C4-2B (cell line): ENCODE measurements at regions not wholly inside any gene's neighbourhood (a gene's known extent, or its start where the extent isn't known, plus 50 kb on each side); places are given as distances from the start of the nearest gene placed in this dataset.

Source experiments
- H3K27ac ChIP-seq: fragments of 450-650 bp; 2 replicates; pipeline ENCODE4 v1.5.1; 2017
- ZFX ChIP-seq: fragments of 450-650 bp; IDR thresholded peaks from 2 replicates; pipeline ENCODE4 v1.6.1; 2017
- TF ChIP-seq, protein P1 (sequence below): fragments of 450-650 bp; conservative IDR thresholded peaks from 2 replicates; pipeline ENCODE4 v1.5.1; 2017; ENCODE audit warnings: mild to moderate bottlenecking

DNA sequence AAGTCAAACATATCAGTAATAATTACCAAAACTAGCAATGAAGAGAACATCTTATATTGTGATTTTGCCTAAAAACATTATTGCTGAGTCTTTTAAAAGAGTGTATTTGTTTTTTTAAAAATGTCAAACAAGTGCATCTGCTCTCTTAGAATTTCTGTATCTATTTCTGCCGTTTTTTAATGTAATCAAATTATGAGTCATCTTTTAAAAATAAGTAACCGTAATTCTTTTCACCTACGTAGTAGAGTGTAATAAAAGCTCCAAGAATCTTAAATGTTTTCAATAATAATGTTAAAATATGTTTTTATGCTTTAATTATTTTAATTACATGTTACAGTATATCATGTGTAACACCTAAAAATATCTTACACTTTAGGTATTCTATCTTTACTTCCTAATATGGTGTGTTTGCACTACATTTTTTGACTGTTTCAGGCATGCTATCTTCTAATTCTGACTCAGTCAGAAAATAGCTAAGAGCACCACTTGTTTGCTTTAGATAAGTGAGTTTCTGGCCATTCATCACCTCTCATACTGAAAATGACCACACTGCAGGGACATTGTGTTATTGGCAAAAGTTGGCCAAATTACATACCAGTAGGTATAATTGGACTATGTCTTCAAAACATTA lies 368.5 kb downstream of the PCDH7 start:
- no peak for TF ChIP-seq ZFX
- TF ChIP-seq, protein P1, sequence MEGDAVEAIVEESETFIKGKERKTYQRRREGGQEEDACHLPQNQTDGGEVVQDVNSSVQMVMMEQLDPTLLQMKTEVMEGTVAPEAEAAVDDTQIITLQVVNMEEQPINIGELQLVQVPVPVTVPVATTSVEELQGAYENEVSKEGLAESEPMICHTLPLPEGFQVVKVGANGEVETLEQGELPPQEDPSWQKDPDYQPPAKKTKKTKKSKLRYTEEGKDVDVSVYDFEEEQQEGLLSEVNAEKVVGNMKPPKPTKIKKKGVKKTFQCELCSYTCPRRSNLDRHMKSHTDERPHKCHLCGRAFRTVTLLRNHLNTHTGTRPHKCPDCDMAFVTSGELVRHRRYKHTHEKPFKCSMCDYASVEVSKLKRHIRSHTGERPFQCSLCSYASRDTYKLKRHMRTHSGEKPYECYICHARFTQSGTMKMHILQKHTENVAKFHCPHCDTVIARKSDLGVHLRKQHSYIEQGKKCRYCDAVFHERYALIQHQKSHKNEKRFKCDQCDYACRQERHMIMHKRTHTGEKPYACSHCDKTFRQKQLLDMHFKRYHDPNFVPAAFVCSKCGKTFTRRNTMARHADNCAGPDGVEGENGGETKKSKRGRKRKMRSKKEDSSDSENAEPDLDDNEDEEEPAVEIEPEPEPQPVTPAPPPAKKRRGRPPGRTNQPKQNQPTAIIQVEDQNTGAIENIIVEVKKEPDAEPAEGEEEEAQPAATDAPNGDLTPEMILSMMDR: no peak
- H3K27ac ChIP-seq: no peak overlapping the region

DNA sequence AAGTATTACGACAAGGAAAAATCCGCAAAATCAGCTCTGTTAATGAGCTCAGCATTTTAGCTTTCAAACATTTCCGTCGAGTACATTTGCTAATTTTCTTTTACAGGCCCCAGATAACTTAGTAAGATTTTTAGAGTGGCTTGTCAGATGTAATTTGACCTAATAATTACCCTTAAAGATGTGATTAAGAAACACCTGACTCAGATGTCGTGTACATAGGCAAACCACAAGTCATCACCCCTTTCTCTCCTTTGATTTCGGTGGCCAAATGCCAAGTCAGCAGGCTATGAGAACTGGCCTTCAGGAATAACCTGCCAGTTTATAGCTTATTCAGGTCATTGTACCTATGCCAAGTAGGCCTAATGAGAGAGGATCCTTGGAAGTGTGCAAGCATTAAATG lies 369.6 kb downstream of the PCDH7 start:
- TF ChIP-seq, protein P1: no peak
- no peak for TF ChIP-seq ZFX
- H3K27ac ChIP-seq: no peak overlapping the region

DNA sequence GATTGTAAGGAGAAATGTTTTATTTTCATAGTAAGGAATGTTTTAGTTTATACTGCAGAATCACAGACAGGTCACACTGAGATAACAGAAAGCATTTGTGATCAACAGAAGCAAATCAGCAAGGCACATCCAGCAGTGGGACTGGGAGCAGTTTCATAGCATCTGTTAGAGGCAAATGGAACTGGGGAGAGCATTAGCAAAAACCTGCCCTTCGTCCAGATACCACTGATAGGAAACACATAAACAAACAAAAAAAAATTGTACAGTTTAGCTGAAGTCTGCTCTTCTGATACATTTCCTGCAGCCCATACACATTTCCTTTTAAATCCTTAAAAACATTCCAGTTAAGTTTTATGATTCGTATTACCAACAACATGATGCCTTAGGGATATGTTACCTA lies 374.3 kb downstream of the PCDH7 start:
- H3K27ac ChIP-seq: no peak overlapping the region
- TF ChIP-seq, protein P1: no peak
- no peak for TF ChIP-seq ZFX

DNA sequence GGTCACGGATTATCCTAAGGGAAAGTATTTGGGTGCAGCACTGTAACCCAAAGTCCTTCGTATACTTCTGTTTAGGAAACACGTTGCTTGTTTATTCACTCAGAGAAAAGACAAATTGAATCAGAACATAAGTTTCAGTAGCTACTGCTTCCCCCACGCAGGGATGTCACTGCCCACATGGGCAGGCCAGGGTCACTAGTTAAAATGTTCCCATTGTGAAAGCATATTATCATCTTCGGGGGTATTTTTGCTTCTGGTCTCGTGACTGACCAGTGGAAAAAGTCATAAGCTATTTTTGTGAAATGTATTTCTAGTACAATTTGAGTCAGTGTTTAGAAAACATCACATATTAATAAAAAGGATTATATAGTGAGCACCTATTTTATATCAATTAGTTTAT lies 377.8 kb downstream of the PCDH7 start:
- H3K27ac ChIP-seq: no peak overlapping the region
- no peak for TF ChIP-seq ZFX
- TF ChIP-seq, protein P1: no peak

DNA sequence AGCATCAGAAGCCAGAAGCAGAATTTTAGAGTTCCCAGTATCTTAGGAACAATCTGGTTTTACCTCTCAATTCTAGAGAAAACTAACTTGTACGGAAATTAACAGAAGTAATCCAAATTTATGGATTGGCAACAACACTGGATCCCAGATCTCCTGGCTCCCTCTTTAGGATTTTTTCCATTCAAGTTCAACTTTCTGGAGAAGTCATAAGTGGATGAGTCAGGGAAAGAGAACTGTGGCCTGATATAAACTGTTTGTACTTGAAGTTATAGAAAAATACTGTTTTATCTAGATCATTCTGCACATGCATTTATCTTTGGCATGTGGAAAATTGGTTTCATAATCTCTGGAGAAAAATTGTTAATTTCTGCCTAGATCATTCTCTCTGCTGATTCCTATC lies 380.4 kb downstream of the PCDH7 start:
- H3K27ac ChIP-seq: no peak overlapping the region
- TF ChIP-seq, protein P1: no peak
- TF ChIP-seq ZFX: no peak

DNA sequence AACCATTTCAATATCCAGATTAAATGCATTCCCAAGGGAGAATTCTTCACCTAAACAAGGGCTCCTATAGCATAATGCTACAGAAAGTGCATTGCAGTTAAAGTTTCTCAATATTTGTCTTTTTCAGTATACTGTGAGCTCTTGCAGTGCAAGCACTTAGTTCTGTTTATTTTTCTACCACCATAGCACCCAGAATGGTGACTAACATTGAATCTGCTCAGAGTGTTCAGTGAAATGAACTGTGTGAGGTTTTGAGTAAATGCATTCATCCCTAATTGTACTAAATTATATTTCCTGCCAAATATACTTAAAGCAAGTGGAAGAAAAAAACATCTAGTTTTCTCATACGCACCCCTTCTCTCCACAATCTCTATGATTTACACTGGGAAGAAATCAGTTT lies 383.9 kb downstream of the PCDH7 start:
- no peak overlapping the region for H3K27ac ChIP-seq
- no peak for TF ChIP-seq ZFX
- TF ChIP-seq, protein P1: no peak

DNA sequence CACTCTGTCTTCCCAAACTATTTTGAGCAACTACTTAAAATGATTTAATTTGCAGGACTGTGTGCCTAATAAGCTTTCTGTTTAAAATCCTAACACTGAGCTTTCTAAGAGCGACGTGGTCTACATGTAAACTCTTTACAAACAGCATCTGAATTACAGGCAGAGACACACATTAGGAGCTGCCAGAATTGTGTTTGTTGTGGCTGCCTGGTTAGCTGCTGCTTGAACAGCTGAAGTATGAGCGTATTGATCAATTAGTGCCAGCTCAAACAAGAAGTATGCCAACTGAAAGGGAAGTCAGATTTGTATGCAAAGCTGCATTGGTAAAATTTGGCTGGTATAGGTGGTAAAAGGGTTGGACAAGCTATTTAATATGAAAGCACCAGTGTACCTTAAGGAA lies 384.4 kb downstream of the PCDH7 start:
- TF ChIP-seq ZFX: no peak
- TF ChIP-seq, protein P1: no peak
- H3K27ac ChIP-seq: no peak overlapping the region
